ENCODE measurements at regions not wholly inside any gene's neighbourhood (a gene's known extent, or its start where the extent isn't known, plus 50 kb on each side); places are given as distances from the start of the nearest gene placed in this dataset.
"Not testable (repeated sequence)": the region's sequence is repeated elsewhere in the genome, so short reads cannot be mapped to it uniquely, and the experiment has no call there.

GRCh38 chr9:99628849-99629620, 192.7 kb upstream of the NR4A3 start:
- no peak for DNase-seq (ENCODE audit: low read depth)

DNA sequence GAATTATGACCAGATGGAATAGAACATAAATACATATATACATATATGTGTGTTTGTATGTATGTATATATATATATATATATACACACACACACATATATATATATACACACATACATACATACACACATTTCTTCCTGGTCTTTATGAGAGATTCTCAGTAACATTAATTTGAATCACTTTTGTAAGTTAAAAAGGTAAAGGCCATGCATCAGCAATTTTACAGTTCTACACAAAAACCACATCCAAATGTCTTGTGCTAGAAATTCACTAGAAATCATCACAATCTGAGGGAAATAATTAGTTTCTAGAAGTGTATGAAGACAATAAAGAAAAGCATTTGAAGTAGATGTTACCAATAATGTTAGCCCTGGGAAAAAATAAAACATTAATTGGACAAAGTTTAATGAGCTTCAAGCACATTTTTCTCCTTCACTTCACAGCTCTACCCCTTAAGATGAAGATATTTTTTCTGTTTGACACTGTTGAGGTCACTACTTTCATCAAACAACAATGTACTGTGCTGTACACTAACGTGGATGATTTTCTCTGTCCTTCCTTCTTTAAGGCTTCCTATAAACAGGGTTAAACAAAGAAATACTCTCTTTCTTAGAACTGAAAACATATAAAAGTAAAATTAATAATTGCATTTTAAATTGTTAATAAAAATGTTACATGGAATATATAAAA, 189.2 kb upstream of the NR4A3 start:
- DNase-seq (ENCODE audit: low read depth): no peak

DNA sequence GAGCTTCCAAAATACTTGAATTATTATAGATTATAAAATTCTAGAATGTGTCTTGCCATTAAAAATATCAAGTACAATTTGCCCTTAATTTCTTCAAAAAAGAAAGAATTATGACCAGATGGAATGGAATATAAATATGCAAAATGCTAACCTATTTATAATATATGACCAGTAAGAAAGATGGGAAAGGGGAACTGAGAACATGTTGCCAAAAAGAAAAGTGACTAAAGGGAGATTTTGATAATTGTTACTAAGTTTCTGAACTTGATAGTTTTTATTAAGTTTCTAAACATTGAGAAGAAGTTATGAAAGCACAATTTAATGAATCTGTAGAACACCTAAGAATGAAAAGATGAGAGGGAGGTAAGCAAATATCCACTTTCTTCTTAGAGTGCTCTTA, 188.4 kb upstream of the NR4A3 start:
- no peak for DNase-seq (ENCODE audit: low read depth)

DNA sequence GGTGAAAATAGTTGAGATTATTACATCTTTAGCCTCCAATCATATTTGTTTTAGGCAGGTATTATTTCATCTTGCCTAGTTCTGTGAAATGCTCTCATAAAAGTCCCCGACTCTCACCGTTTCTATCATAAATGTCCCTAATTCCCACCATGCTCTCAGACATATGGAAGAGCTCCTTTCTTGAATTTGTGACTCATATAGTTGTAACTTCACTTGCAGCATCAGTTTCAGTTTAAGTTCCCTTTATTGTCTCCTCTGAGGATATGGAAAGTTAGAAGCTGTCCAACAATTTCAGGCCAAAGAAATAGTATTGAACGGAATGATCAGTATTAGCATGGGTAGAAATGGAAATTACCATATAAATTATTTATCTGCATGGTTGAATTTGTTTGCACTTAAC, 187.5 kb upstream of the NR4A3 start:
- DNase-seq (ENCODE audit: low read depth): no peak

DNA sequence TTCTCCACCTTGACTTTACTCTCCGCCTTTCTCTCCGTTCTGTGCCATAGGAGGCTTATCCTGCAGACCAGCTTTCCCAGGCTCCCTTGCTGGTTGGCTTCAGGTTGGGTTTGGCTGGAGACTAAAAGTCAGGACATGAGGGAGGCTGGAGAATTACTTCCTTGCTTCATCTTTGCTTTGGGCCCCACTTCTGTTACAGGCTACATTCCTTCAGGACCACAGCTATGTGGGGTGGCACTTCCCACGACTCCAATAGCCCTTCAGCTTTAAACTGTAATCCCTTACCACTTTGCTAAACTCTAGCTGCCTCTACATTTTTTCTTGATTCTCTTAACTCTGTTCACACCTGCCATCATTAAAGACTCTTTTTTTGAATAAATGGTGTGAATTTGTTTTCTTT, 186.7 kb upstream of the NR4A3 start:
- DNase-seq (ENCODE audit: low read depth): peak; percentile 19

DNA sequence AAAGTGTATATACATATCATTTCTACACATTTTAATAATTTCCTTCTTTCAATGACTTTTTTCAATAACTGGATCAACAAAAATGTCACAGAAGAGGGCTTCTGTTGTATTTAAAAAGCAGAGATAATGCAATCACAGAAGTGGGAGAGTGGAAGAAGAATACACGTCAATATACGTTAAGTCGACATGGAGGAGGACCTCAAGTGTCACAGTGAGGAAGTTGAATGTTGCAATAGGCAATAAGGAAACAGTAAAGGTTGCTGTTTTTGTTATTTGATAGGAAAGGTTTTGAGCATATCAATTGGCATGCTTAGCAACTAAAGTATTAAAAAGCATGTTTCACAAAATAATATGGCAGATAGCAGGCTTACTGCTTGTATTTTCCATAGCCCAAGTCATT, 184.0 kb upstream of the NR4A3 start:
- DNase-seq (ENCODE audit: low read depth): no peak

DNA sequence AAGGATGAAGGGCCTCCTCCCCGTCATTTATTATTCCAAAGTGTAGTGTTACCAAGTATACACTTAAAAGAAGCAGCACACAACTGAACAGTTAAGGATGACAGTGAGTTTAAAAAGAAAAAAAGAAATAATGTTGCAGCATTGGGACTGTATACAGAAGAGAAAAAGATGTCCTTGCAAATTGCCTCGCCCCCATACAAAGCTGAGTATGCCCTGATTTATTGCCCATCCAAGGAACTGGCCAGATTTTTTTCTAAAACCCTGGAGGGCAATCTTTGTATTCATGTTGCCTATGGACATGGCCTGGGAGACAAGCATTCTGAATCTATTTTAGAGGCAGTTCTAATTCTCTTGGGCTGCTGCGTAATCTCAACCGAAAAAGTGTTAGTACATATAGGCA, 182.7 kb upstream of the NR4A3 start:
- DNase-seq (ENCODE audit: low read depth): no peak

DNA sequence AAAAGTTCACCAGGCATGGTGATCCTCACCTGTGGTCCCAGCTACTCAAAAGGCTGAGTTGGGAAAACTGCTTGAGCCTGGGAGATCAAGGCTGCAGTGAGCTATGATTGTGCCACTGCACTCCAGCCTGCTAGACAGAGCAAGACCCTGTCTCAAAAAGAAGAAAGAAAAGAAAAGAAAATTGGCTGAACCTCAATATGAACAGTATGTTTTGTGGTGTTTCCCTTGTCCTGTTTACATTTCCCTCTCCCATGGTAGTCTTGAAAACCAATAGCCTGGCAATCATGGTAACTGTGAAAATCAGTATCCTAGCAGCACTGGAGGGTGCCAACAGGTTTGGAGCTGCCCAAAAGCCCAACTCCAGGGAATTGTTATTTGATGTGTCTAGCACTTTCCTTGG, 174.1 kb upstream of the NR4A3 start:
- DNase-seq (ENCODE audit: low read depth): no peak

GRCh38 chr9:99650187-99650874, 171.4 kb upstream of the NR4A3 start:
- no peak for DNase-seq (ENCODE audit: low read depth)

DNA sequence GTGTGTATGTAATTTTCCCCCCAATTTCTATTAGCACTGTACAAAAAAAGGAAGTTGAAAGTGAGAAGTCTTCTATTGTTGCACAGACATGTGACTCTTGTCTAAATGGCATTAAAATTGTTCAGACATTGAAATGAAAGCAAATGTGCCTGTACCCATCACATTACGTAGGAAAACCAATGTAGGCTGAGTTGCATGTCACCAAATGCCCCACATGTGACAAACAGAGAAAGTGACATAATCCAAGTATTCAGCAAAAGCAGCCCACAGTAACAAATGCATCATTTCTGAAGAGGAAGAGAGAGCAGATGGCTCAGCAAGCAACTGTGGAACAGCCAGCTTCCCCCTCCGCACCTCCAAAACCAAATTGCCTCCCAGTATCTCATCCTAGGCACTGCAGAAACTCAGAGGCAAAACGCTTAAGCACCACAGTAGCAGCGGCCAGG, 161.5 kb upstream of the NR4A3 start:
- no peak for DNase-seq (ENCODE audit: low read depth)

GRCh38 chr9:99663297-99663696, 158.4 kb upstream of the NR4A3 start:
- DNase-seq (ENCODE audit: low read depth): no peak

DNA sequence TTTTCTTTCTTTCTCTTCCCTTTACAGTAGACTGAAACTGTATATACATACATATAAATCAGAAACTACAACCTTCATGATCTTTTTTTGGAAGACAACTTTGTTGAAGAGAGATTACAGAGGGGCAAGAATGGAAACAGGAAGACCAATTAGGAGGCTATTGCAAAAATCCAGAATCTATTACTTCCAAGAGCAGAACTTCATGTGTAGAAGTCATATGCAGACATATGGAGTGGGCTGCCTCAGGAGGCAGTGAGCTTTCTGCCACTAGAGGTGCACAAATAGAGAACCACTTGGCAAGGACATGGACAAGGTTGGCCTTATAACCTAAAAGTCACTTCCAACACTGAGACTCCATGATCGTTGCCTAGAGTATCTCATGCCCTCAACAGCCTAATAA, 157.8 kb upstream of the NR4A3 start:
- DNase-seq (ENCODE audit: low read depth): no peak

DNA sequence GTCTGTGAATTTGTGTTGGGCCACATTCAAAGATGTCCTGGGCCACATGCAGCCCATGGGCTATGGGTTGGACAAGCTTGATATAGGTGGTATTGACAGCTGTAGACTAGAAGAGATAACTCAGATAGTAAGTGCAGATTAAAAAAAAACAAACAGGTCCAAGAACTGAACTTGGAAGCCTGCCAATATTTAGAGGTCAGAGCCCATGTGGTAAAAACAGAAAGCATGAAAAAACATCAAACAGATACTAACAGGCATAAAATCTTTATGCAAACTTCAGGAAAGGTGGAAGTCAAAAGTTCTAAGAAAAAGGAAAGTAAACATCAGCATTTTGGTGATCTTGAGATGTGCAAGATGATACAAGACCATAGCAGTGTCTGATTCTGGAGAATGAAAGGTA, 155.1 kb upstream of the NR4A3 start:
- DNase-seq (ENCODE audit: low read depth): no peak

GRCh38 chr9:99670886-99671285, 150.8 kb upstream of the NR4A3 start:
- DNase-seq (ENCODE audit: low read depth): not testable (repeated sequence)

- DNase-seq (ENCODE audit: low read depth): no peak
Measured at GRCh38 chr9:99677281-99677680, 144.4 kb upstream of the NR4A3 start.

GRCh38 chr9:99678566-99678965, 143.1 kb upstream of the NR4A3 start:
- DNase-seq (ENCODE audit: low read depth): no peak

DNA sequence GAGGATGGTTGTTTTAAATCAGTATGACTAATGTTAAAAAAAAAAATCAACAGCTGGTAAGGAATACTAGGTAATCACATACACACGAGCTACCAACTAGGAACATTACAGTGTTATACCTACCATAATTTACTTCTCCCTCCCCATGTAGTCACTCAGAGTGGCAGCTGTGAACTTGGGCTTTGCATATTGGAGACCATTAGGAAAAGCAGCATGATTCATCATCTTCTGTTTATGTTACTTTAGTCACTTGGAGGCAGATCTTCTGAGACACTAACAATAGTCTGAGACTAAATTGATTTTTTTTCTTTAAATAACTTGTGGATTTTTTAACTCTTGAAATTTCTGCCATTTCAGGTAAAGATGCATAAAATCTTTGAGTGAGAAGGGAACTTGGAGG, 141.5 kb upstream of the NR4A3 start:
- DNase-seq (ENCODE audit: low read depth): peak; percentile 38

DNA sequence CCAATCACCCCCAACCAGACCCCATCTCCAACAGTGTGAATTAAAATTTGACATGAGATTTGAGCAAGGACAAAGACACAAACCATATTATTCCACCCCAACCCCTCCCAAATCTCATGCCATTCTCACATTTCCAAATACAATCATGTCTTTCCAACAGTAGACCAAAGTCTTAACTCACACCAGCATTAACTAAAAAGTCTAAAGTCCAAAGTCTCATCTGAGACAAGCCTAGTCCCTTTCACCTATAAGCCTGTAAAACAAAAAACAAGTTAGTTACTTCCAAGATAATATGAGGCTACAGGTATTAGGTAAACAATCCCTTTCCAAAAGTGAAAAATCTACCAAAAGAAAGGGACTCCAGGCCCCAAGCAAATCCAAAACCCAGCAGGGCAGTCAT, 140.6 kb upstream of the NR4A3 start:
- DNase-seq (ENCODE audit: low read depth): no peak

- DNase-seq (ENCODE audit: low read depth): no peak
Measured at GRCh38 chr9:99682378-99682777, 139.3 kb upstream of the NR4A3 start.

DNA sequence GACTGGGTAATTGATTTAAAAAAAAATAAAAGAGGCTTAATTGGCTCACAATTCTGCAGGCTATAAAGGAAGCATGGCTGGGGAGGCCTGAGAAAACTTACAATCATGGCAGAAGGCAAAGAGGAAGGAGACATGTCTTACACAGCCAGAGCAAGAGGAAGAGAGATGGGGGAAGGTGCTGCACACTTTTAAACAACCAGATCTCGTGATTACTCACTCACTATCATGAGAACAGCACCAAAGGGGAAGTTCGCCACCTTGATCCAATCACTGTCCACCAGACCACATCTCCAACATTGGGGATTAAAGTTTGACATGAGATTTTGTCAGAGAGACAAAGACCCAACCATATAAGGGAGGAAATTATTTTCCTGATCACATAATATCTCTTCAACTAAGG, 138.8 kb upstream of the NR4A3 start:
- DNase-seq (ENCODE audit: low read depth): no peak

DNA sequence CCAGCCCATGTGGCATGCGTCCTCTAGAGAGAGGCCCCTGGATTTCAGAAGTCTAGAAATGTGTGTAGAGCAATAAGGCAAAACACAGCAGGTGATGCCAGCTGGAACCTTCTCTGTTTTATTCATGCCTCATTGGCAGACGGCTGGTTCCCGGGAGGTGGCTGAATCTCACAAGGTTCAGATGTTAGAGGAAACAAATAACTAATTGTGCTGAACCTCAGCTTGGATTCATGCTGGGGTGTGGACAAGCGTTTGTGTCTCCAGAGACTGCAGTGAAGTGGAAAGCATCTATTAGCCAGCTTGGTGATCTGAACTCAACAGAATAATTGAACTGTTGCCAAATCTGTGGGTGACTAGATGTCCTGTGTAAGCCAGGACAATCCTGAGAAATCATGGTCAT, 131.1 kb upstream of the NR4A3 start:
- no peak for DNase-seq (ENCODE audit: low read depth)

DNA sequence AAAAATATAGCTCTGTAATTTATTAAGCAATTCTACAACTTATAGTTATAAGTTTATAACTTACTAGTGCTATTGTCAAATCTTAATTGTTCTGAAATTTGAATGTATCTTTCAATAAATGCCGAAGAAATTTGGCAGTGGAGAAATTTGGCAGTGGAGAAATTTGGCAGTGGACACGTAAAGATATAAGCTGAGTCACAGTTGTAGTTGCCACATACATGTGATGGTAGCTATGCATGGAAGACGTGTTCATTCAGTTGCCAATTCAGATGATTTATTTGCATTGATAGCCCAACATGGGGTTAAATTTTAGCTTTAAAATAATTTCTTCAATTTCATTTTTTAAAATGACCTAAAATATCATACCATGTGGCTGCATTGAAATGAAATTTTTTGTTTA, 127.8 kb upstream of the NR4A3 start:
- DNase-seq (ENCODE audit: low read depth): no peak

DNA sequence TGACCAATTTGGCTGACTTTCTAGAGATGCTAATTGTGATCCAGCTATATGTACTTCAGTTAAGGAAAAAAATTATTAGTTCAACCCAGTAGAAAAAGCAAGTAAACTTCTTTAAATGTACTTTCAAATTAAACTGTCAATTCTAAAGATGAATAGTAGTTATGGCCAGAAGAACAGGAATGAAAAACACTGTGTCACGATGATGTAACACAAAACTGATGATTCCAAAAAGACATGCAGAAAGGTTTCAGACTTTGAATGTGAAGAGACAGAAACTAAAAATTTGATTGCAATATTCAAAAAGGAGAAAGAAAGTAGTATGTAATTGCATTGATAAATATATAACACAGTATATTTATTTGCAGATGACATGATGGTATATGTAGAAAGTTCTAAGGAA, 127.3 kb upstream of the NR4A3 start:
- no peak for DNase-seq (ENCODE audit: low read depth)

Data from Daoy (cell line).